ENCODE measurements at regions not wholly inside any gene's neighbourhood (a gene's known extent, or its start where the extent isn't known, plus 50 kb on each side); places are given as distances from the start of the nearest gene placed in this dataset.

- Histone ChIP-seq H3K4me1 (ENCODE audit: control insufficient read depth, insufficient read depth, low read length) (peaks cover 3% of the 10 kb centered on the region), H3K9ac (ENCODE audit: low read depth, low read length) (no peak overlapping the region), H3K36me3 (ENCODE audit: control insufficient read depth, insufficient read depth, low read length) (no peaks in the 10 kb centered on the region), H3K27me3 (ENCODE audit: control insufficient read depth, insufficient read depth, low read length) (no peaks in the 10 kb centered on the region), H2AK5ac (ENCODE audit: low read depth, low read length) (no peak overlapping the region), H3K4me2 (ENCODE audit: low read depth, low read length) (no peak overlapping the region), H2AFZ (replicated peaks; ENCODE audit: low read length, poor library complexity) (no peak overlapping the region), H3K4ac (ENCODE audit: low read depth, low read length) (no peak overlapping the region), H3K27ac (ENCODE audit: insufficient read depth, low read length) (no peak overlapping the region), H2BK120ac (ENCODE audit: low read depth, low read length) (no peak overlapping the region), H4K91ac (ENCODE audit: insufficient read depth, low read depth, low read length) (no peak overlapping the region), H3K79me1 (ENCODE audit: low read depth in 1 of 2, low read length in 2 of 2) (no peaks in the 10 kb centered on the region), H2BK20ac (ENCODE audit: low read depth, low read length) (no peak overlapping the region), H4K8ac (ENCODE audit: low read depth in 2 of 2, low read length in 2 of 2) (no peak overlapping the region), H3K18ac (ENCODE audit: low read depth, low read length) (no peak overlapping the region), H2AK9ac (replicated peaks; ENCODE audit: low read depth, low read length, poor library complexity) (no peak overlapping the region), H3K4me3 (ENCODE audit: insufficient read depth, low read depth, low read length) (no peak overlapping the region), H3K9me3 (ENCODE audit: control insufficient read depth, insufficient read depth, low read length) (no peaks in the 10 kb centered on the region), H3K56ac (ENCODE audit: extremely low read depth, insufficient read depth, low read length) (no peak overlapping the region), H2BK15ac (ENCODE audit: low read depth, low read length) (no peak overlapping the region), H4K20me1 (ENCODE audit: insufficient read depth, low read length) (no peaks in the 10 kb centered on the region), H3K14ac (replicated peaks; ENCODE audit: low read depth, low read length) (no peak overlapping the region), H3K9me1 (ENCODE audit: insufficient read depth, low read length) (0 out of 2 replicates have a peak, but pooled peaks cover 2% of the 10 kb centered on the region), H4K5ac (ENCODE audit: low read depth, low read length) (no peak overlapping the region), H3K23ac (ENCODE audit: low read depth, low read length) (no peak overlapping the region), H2BK5ac (ENCODE audit: low read depth, low read length, poor library complexity, severe bottlenecking) (no peak overlapping the region)
- DNase-seq (no peak), ATAC-seq (ENCODE audit: low read depth) (no peak)
- dilution Hi-C loops (cut with HindIII; ENCODE audit: low sequenced_read_pairs, unreplicated experiment) = no loop called here
- POLR2A ChIA-PET (ENCODE audit: unreplicated experiment) = no interaction called here
- WGBS, 2 experiments (ENCODE audit: extremely low coverage in 2 of 2, insufficient read length in 1 of 2) = no CpG with 5 or more reads among the region's 1 CpG
- intact Hi-C loops (cut with micrococcal nuclease) = no loop called here
- CTCF ChIA-PET = no interaction called here
- in situ Hi-C loops (cut with MboI; ENCODE audit: low sequenced_read_pairs) = no loop called here
- BruUV-seq (replicated peaks) = no TSS peak
- TF ChIP-seq CTCF (conservative IDR thresholded peaks at IDR 0.05; ENCODE audit: low read depth, low read length) (no peak), MXI1 (IDR thresholded peaks at IDR 0.05; ENCODE audit: borderline replicate concordance, low read depth, low read length) (no peak), CEBPB (IDR thresholded peaks at IDR 0.05; ENCODE audit: low read depth, low read length) (no peak), MAFK (IDR thresholded peaks at IDR 0.05; ENCODE audit: low read depth, low read length) (no peak), SMC3 (IDR thresholded peaks at IDR 0.05; ENCODE audit: low read depth, low read length) (no peak), RAD21 (IDR thresholded peaks at IDR 0.05; ENCODE audit: low read length) (no peak), POLR2A (IDR thresholded peaks at IDR 0.05; ENCODE audit: low read depth, low read length) (no peak), CHD1 (IDR thresholded peaks at IDR 0.05; ENCODE audit: low read depth, low read length) (no peak), RCOR1 (IDR thresholded peaks at IDR 0.05; ENCODE audit: insufficient replicate concordance, low read length) (no peak), MAZ (IDR thresholded peaks at IDR 0.05; ENCODE audit: borderline replicate concordance, low read depth, low read length) (no peak), BHLHE40 (IDR thresholded peaks at IDR 0.05; ENCODE audit: low read depth, low read length) (no peak), RFX5 (IDR thresholded peaks at IDR 0.05; ENCODE audit: low read depth, low read length) (no peak), ELK1 (IDR thresholded peaks at IDR 0.05; ENCODE audit: borderline replicate concordance, low read depth, low read length) (no peak), NFE2L2 (IDR thresholded peaks at IDR 0.05; ENCODE audit: low read depth, low read length) (no peak), USF2 (IDR thresholded peaks at IDR 0.05; ENCODE audit: low read depth, low read length) (no peak), FOS (IDR thresholded peaks at IDR 0.05; ENCODE audit: low read depth, low read length) (no peak)
These were observed 149.0 kb upstream of the EEA1 start for GRCh38 chr12:93078059-93078458.

All from IMR-90 (cell line).